ENCODE measurements at regions not wholly inside any gene's neighbourhood (a gene's known extent, or its start where the extent isn't known, plus 50 kb on each side); places are given as distances from the start of the nearest gene placed in this dataset.

GRCh38 chr5:13244151-13244550 is 700.3 kb downstream of the DNAH5 start:
- Histone ChIP-seq H2BK12ac (ENCODE audit: insufficient read length, low read depth, low read length) (no peak overlapping the region), H3K56ac (ENCODE audit: insufficient read length, low read depth, low read length) (no peak overlapping the region), H3T11ph (ENCODE audit: low read length) (no peak overlapping the region), H2BK15ac (ENCODE audit: low read depth, low read length) (no peak overlapping the region), H3K4ac (ENCODE audit: low read depth, low read length) (no peak overlapping the region), H3K14ac (ENCODE audit: insufficient read depth, low read length) (no peak overlapping the region), H3K9me3 (ENCODE audit: control insufficient read depth, low read depth, low read length) (peaks cover 4% of the 10 kb centered on the region), H3K79me1 (ENCODE audit: insufficient read depth, low read depth, low read length, poor library complexity, severe bottlenecking) (no peaks in the 10 kb centered on the region), H3K23me2 (ENCODE audit: insufficient read length, low read depth, low read length, poor library complexity, severe bottlenecking) (no peaks in the 10 kb centered on the region), H3K4me2 (ENCODE audit: insufficient read depth, insufficient read length, low read length) (no peak overlapping the region), H3K79me2 (ENCODE audit: insufficient read depth, low read length) (no peaks in the 10 kb centered on the region), H4K8ac (replicated peaks; ENCODE audit: insufficient read length, low read depth, low read length) (no peak overlapping the region), H2AK5ac (ENCODE audit: insufficient read length, low read length) (no peak overlapping the region), H3K9ac (ENCODE audit: extremely low read depth, insufficient read length, low read length) (no peak overlapping the region), H4K5ac (ENCODE audit: insufficient read length, low read depth, low read length) (no peak overlapping the region), H3K4me1 (ENCODE audit: insufficient read depth, low read length) (no peaks in the 10 kb centered on the region; the same call in 1 of the 2 replicates), H3K27ac (ENCODE audit: insufficient read length, low read depth, low read length) (no peak overlapping the region), H2BK5ac (ENCODE audit: insufficient read length, low read length) (no peak overlapping the region), H3K27me3 (ENCODE audit: insufficient read depth, low read length) (no peaks in the 10 kb centered on the region), H2AFZ (ENCODE audit: low read length) (no peak overlapping the region), H4K20me1 (ENCODE audit: control insufficient read depth, insufficient read depth, insufficient read length) (no peaks in the 10 kb centered on the region), H2BK20ac (ENCODE audit: low read depth, low read length, poor library complexity, severe bottlenecking) (no peak overlapping the region), H4K91ac (ENCODE audit: insufficient read length, low read depth, low read length) (no peak overlapping the region), H2BK120ac (ENCODE audit: low read depth, low read length, poor library complexity, severe bottlenecking) (no peak overlapping the region), H3K23ac (ENCODE audit: insufficient read length, low read depth, low read length) (no peak overlapping the region), H3K18ac (ENCODE audit: insufficient read length, low read depth, low read length) (no peak overlapping the region)
- H3K4me3 Mint-ChIP-seq = no peak overlapping the region
- peaks cover 8 to 22% of the 10 kb centered on the region in 2 experiments; a peak in 3 of 5 replicates for H3K9me3 Mint-ChIP-seq
- WGBS (ENCODE audit: extremely low coverage, insufficient read length, low lambda C conversion rate) = no CpG with 5 or more reads among the region's 20 CpGs
- H3K4me1 Mint-ChIP-seq = peaks cover 15 to 18% of the 10 kb centered on the region in 2 experiments
- DNase-seq = no peak
- H3K27me3 Mint-ChIP-seq (ENCODE audit: low read depth) = no peaks in the 10 kb centered on the region
- peaks cover 0 to 12% (median 0%) of the 10 kb centered on the region in 3 experiments; a peak in 4 of 7 replicates for H3K36me3 Mint-ChIP-seq (ENCODE audit: insufficient read depth in 1 of 3, low read depth in 3 of 3)
- H3K27ac Mint-ChIP-seq = no peak overlapping the region
- no peak for TF ChIP-seq CTCF (conservative IDR thresholded peaks at IDR 0.05)
